Kidney (tissue), 13 donors: ENCODE measurements at regions not wholly inside any gene's neighbourhood (a gene's known extent, or its start where the extent isn't known, plus 50 kb on each side); places are given as distances from the start of the nearest gene placed in this dataset.

Experiments
- DNase-seq, 5 donors: peaks; one replicate each; pipeline ENCODE4 v3.0.0-alpha.2; 2013 to 2020
- FAIRE-seq: peaks from 2 replicates; lab custom pipeline; 2012; peaks lifted over from hg19 to GRCh38; lab: Jason Lieb, UNC
- H3K27ac ChIP-seq, 2 donors: one replicate each; pipeline ENCODE4 v1.7.0; 2013; ENCODE audit warnings: low read depth in 2 of 2, low read length in 2 of 2, inconsistent platforms in 1 of 2
- H3K27me3 ChIP-seq: one replicate; pipeline ENCODE4 v1.7.1; 2013; ENCODE audit warnings: low read length, inconsistent platforms; ENCODE audit not compliant: control insufficient read depth, insufficient read depth
- H3K36me3 ChIP-seq, 3 donors: one replicate each; pipeline versions ENCODE4 v1.7.0 to v1.7.1; 2013; ENCODE audit warnings: low read length in 3 of 3, control low read depth in 1 of 3, inconsistent platforms in 1 of 3; ENCODE audit not compliant: insufficient read depth in 3 of 3, control insufficient read depth in 2 of 3
- H3K4me1 ChIP-seq, 3 donors: one replicate each; pipeline versions ENCODE4 v1.7.0 to v1.7.1; 2013; ENCODE audit warnings: low read length in 3 of 3, inconsistent platforms in 1 of 3, low read depth in 1 of 3; ENCODE audit not compliant: control insufficient read depth in 2 of 3, insufficient read depth in 2 of 3
- H3K4me3 ChIP-seq, 3 donors: one replicate each; pipeline versions ENCODE4 v1.7.0 to v1.8.1; 2013; ENCODE audit warnings: low read length in 3 of 3, control low read depth in 1 of 3, inconsistent platforms in 1 of 3
- H3K9ac ChIP-seq, 3 donors: one replicate each; pipeline versions ENCODE4 v1.7.0 to v1.7.1; 2013; ENCODE audit warnings: low read length in 3 of 3, control low read depth in 1 of 3, inconsistent platforms in 1 of 3
- H3K9me3 ChIP-seq, 3 donors: one replicate each; pipeline versions ENCODE4 v1.7.0 to v1.7.1; 2013; ENCODE audit warnings: low read length in 3 of 3, control low read depth in 1 of 3, inconsistent platforms in 1 of 3; ENCODE audit not compliant: control insufficient read depth in 2 of 3, insufficient read depth in 1 of 3
- intact Hi-C: fragments of 100-400 bp; cut with DNase I; formaldehyde crosslinking; loops from one replicate; pipeline ENCODE4 v1.11.1; 2022
- TF ChIP-seq, protein P1 (sequence below): IDR thresholded peaks from 3 replicates; pipeline ENCODE4 v1.5.1; 2012; ENCODE audit warnings: mild to moderate bottlenecking, moderate library complexity, borderline replicate concordance; ENCODE audit not compliant: insufficient read depth; ENCODE audit errors: extremely low read depth
- donor health status: control.
- donor health status: control.
- donor health status: control.
- donor health status: control.
- donor health status: control.
- donor health status: DM: yes; HTN: yes; CAD: no.
- donor health status: Normal renal cell carcinoma (clear cell type).

- H3K27ac ChIP-seq, result no peak overlapping the region
- TF ChIP-seq, protein P1, sequence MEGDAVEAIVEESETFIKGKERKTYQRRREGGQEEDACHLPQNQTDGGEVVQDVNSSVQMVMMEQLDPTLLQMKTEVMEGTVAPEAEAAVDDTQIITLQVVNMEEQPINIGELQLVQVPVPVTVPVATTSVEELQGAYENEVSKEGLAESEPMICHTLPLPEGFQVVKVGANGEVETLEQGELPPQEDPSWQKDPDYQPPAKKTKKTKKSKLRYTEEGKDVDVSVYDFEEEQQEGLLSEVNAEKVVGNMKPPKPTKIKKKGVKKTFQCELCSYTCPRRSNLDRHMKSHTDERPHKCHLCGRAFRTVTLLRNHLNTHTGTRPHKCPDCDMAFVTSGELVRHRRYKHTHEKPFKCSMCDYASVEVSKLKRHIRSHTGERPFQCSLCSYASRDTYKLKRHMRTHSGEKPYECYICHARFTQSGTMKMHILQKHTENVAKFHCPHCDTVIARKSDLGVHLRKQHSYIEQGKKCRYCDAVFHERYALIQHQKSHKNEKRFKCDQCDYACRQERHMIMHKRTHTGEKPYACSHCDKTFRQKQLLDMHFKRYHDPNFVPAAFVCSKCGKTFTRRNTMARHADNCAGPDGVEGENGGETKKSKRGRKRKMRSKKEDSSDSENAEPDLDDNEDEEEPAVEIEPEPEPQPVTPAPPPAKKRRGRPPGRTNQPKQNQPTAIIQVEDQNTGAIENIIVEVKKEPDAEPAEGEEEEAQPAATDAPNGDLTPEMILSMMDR, result no peak
- no peak overlapping the region for H3K4me3 ChIP-seq
- DNase-seq (peak in 2 of 5 donors; percentile 34 to 63), FAIRE-seq (no peak)
- H3K9ac ChIP-seq, result no peak overlapping the region
- no peaks in the 10 kb centered on the region for H3K36me3 ChIP-seq
- peaks cover 0 to 6% (median 0%) of the 10 kb centered on the region in 3 donors for H3K4me1 ChIP-seq
- intact Hi-C loops, result no loop called here
- no peaks in the 10 kb centered on the region for H3K27me3 ChIP-seq
- no peaks in the 10 kb centered on the region for H3K9me3 ChIP-seq
These were observed 100.4 kb upstream of the RND3 start for GRCh38 chr2:150587547-150588505.

- Histone ChIP-seq H3K9ac (no peak overlapping the region), H3K4me1 (peaks cover 0 to 6% (median 0%) of the 10 kb centered on the region in 3 donors), H3K27ac (no peak overlapping the region), H3K27me3 (no peaks in the 10 kb centered on the region), H3K4me3 (no peak overlapping the region), H3K9me3 (no peaks in the 10 kb centered on the region), H3K36me3 (no peaks in the 10 kb centered on the region)
- no peak for DNase-seq
- intact Hi-C loops, result no loop called here
- FAIRE-seq, result no peak
- TF ChIP-seq, protein P1, result no peak
These were observed 99.4 kb upstream of the RND3 start for GRCh38 chr2:150586858-150587257.

GRCh38 chr2:150585221-150585971 is 97.9 kb upstream of the RND3 start:
- intact Hi-C loops, result no loop called here
- peaks cover 0 to 6% (median 0%) of the 10 kb centered on the region in 3 donors for H3K4me1 ChIP-seq
- H3K4me3 ChIP-seq, result no peak overlapping the region
- no peak overlapping the region for H3K9ac ChIP-seq
- DNase-seq, result no peak
- no peaks in the 10 kb centered on the region for H3K9me3 ChIP-seq
- no peak overlapping the region for H3K27ac ChIP-seq
- TF ChIP-seq, protein P1, result no peak
- no peaks in the 10 kb centered on the region for H3K27me3 ChIP-seq
- no peak for FAIRE-seq
- H3K36me3 ChIP-seq, result no peaks in the 10 kb centered on the region
